Thyroid gland (tissue), 4 donors: ENCODE measurements at regions not wholly inside any gene's neighbourhood (a gene's known extent, or its start where the extent isn't known, plus 50 kb on each side); places are given as distances from the start of the nearest gene placed in this dataset.

ENCODE experiments used
- POLR2A ChIP-seq, 2 donors: fragments of 450-650 bp; IDR thresholded peaks; one replicate each; pipeline ENCODE4 v1.6.1; 2017; ENCODE audit warnings: antibody characterized with exemption in 2 of 2, mild to moderate bottlenecking in 2 of 2, moderate library complexity in 1 of 2
- TF ChIP-seq, protein P1 (sequence below), 6 experiments: fragments of 200-600 bp in 3 of 6; fragments of 450-650 bp in 3 of 6; sonication (generic) in 3 of 6; IDR thresholded peaks; one replicate each; pipeline ENCODE4 v1.5.1; 2016 to 2019; ENCODE audit warnings: antibody characterized with exemption in 6 of 6, mild to moderate bottlenecking in 2 of 6, inconsistent platforms in 1 of 6, moderate library complexity in 1 of 6

DNA sequence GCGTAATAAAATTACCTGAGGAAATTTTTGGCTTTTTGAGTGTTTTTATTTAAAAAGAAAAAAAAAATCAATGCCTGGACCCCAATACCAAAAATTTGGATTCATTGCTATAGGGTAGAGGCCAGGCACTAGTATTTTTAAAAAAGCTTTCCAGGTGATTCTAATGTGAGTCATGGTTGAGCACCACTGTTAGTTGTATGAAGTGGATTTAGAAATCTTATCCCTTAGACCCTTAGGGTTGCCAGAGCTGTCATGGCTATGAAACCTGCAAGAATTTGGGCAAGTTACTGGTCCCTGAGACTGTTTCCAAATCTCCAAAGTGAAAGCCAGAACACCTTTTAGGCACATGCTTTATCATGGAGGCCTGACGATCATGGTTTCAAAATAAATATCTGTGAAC, 262.5 kb downstream of the AHR start:
- TF ChIP-seq, protein P1, sequence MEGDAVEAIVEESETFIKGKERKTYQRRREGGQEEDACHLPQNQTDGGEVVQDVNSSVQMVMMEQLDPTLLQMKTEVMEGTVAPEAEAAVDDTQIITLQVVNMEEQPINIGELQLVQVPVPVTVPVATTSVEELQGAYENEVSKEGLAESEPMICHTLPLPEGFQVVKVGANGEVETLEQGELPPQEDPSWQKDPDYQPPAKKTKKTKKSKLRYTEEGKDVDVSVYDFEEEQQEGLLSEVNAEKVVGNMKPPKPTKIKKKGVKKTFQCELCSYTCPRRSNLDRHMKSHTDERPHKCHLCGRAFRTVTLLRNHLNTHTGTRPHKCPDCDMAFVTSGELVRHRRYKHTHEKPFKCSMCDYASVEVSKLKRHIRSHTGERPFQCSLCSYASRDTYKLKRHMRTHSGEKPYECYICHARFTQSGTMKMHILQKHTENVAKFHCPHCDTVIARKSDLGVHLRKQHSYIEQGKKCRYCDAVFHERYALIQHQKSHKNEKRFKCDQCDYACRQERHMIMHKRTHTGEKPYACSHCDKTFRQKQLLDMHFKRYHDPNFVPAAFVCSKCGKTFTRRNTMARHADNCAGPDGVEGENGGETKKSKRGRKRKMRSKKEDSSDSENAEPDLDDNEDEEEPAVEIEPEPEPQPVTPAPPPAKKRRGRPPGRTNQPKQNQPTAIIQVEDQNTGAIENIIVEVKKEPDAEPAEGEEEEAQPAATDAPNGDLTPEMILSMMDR (IDR thresholded peaks at IDR 0.05): no peak
- no peak for TF ChIP-seq POLR2A (IDR thresholded peaks at IDR 0.05)
